GM18909 (cell line): ENCODE measurements at regions not wholly inside any gene's neighbourhood (a gene's known extent, or its start where the extent isn't known, plus 50 kb on each side); places are given as distances from the start of the nearest gene placed in this dataset.

Experiments used
- ATAC-seq: cut with Tn5 transposase; IDR thresholded peaks from one replicate; pipeline ENCODE4 v1.9.1; 2021; ENCODE audit warnings: mild to moderate bottlenecking; ENCODE audit not compliant: unreplicated experiment, poor library complexity

DNA sequence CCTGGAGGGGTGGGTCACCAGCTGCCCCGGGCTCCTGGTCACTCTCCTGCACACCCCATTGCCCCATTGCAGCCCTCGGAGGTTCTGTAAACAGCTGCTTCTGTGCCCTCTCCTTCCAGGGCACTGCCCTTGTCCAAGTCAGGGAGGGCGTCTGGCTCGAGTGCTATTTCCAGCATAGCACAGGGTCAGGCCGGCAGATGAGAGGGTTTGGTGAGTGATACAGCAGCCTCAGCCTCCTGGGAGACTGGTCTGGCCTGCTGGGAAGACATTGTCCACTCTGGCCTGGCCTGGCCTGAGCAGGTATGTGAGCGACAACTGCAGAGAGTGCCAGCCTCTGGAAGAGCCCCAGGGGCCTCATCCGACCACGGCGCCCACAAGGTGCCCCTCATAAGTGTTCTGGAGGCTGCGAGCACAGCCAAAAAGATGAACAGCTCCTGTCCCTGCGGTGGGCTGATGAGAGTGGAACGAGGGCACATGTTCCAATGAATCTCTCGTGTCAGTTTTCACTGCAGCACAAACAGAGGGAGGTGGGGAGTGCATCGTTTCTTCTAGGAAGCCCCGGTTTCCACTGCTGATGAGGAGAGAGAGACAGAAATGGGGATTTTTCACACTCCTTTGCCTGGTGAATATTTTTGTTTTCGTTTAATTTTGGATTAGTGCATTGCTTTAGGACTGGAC is 105.8 kb upstream of the SDK2 start:
- ATAC-seq: no peak

DNA sequence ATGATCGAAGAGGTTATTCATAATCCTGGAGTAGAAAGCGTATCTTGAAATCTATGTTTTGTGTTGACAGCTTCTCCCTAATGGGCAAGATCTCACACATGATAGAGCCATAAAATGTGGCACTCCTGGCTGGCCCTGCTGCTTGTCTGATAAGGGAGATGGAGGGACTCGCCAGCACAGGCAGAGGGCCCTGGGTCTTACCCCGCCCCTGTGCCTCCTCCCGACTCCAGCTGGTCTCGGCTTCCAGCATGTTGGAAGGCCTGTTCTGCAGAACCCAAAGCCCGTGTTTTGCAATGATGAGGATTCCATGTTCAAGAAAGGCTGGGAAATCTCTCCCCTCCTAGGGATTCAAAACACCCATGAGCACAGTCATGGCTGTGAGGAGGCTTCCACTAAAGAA is 106.7 kb upstream of the SDK2 start:
- ATAC-seq: no peak

DNA sequence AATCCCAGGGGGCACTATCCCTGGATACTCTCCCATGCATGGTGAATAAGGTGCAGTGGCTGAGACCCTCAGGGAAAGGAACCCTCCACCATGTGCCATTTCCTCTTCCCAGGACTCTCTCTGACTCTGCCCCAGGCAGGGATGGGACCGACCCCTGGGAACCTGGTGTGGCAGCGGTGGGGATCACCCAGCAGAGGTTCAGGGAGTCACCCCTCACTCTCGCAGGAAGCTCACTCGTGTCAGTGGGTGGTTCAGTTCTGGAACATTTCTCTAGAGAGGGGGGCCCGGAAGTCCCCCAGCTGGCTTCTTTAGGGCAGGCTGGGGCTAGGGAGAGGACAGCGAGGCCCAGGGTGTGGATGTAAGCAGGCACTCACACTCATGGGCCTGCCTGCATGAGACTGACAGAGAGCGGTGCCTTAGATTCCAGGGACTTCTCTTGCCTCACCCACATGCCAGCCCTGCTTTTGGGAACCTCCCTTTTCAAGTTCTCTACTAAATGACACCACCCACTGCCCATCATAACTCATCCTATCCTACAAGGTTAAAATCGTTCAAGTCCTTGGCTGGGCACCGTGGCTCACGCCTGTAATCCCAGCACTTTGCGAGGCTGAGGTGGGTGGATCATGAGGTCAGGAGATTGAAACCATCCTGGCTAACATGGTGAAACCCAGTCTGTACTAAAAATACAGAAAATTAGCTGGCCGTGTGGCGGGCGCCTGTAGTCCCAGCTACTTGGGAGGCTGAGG is 109.7 kb upstream of the SDK2 start:
- ATAC-seq: no peak

GRCh38 chr17:73754886-73755400 is 110.7 kb upstream of the SDK2 start:
- ATAC-seq: no peak

DNA sequence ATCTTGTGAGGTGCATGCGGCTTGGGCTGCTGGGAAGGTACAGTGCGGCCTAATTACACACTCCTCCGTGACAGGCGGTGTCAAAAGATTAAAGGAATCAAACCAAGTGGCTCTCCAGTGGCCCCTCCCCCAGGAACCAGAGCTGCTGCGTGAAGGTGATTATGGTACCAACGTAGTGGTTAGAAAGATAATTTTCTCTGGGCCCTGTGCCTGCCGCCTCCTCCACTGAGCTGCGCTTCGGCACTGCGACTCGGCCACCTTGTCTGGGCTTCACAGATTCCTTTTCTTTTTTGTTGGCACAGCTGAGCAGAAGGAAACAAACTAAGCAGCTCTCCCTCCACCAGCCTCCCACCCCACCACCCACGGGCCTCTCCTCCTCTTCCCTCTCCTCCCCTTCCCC is 113.2 kb upstream of the SDK2 start:
- no peak for ATAC-seq

DNA sequence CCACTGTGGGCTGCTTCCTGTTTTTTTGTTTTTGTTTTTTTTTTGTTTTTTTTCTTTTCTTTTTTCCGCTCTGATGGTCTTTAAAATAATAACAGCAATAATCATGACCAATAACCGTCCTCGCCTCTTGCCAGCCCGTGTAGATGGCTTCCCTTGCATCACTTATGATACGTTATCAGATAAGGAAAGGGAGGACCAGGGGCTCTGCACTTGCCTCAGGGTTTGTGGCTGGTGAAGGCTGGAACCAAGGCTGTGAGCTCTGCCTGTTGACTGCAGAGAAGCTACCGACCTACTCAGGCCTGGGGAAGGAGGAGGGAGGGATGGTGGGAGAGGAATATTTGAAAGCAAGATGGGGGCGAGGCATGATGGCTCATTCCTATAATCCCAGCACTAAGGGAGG is 114.0 kb upstream of the SDK2 start:
- no peak for ATAC-seq

GRCh38 chr17:73759324-73759723 is 115.1 kb upstream of the SDK2 start:
- ATAC-seq: no peak

- ATAC-seq: no peak
These were observed 115.6 kb upstream of the SDK2 start for GRCh38 chr17:73759734-73760438.

GRCh38 chr17:73760439-73760758 is 116.2 kb upstream of the SDK2 start:
- ATAC-seq: no peak

- ATAC-seq: no peak
These were observed 121.7 kb upstream of the SDK2 start for GRCh38 chr17:73765824-73766563.

DNA sequence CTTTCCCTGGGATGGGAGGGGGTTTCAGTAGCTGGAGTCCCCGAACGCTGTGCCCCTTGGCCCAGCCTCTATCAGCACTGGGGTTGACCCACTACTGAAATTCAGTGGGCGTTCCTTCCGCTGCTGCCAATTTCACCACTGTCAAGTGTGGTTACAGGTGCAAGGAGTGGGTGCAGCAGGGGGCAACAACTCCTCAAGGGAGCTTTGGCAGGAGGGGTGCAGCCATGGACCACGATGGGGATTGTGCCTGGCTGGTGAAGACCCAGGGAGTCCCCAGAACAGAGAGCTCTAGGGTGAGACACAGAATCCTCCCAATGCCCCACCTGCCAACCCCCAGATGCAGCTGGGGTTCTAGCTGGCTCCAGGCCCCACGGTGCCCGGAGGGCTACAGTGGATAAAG is 123.5 kb upstream of the SDK2 start:
- no peak for ATAC-seq

GRCh38 chr17:73768691-73769090 is 124.4 kb upstream of the SDK2 start:
- no peak for ATAC-seq

- ATAC-seq: no peak
These were observed 125.2 kb upstream of the SDK2 start for GRCh38 chr17:73769479-73769878.

GRCh38 chr17:73770115-73770848 is 126.0 kb upstream of the SDK2 start:
- no peak for ATAC-seq

GRCh38 chr17:73770849-73771229 is 126.6 kb upstream of the SDK2 start:
- ATAC-seq: no peak

DNA sequence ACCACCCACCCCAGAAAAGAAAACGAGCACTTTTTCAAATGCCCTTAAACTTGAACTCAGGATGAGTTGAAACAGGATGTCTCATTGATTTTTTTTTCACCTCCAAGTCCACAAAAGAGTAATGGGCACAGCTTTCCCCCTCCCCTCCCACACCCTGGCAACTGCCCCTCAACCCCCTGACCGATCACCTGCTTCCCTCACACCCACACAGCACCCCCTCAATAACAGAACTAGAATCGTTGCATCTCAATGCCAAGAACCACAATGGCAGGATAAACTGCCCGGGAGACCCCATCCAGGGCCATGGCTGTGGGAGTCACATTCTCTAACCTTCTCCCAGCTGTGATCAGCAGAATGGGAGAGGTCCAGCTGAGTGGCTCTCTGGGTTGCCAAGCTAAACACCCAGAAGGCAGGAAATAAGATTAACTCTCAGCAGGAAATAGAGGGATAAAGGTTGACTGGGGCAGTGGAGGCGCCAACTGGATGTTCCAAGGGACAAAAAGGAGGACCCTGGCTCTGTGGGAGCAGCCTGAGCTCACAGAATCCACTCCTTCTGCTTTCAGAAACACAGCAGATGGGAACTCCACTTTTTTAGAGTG is 128.0 kb upstream of the SDK2 start:
- no peak for ATAC-seq

- ATAC-seq: no peak
These were observed 129.5 kb upstream of the SDK2 start for GRCh38 chr17:73773702-73774101.

DNA sequence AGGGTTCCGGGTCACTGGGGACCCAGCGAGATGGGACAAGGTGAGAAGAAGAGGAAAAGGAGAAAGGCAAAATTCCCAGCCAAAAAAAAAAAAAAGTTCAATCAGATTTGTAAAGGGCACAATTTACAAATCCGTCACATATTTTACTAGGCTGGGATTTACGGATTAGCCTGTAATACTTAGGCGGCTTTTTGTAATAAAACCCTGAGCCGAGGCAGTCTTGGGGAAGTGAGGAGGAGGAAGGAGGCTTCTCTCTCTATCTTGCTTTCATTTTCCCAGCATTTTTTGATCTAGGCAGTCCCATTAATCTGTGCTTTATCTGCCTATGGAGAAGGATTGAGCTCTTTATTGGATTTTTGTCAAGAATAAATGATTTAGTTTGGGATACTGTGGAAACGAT is 130.6 kb upstream of the SDK2 start:
- no peak for ATAC-seq

- no peak for ATAC-seq
These were observed 132.3 kb upstream of the SDK2 start for GRCh38 chr17:73776351-73777130.
